Suprapubic skin (tissue), 4 donors: ENCODE measurements at regions not wholly inside any gene's neighbourhood (a gene's known extent, or its start where the extent isn't known, plus 50 kb on each side); places are given as distances from the start of the nearest gene placed in this dataset.

Experiments used
- POLR2A ChIP-seq, 2 donors: fragments of 450-650 bp; IDR thresholded peaks; one replicate each; pipeline ENCODE4 v1.6.1; 2017; ENCODE audit warnings: antibody characterized with exemption in 2 of 2, mild to moderate bottlenecking in 2 of 2, moderate library complexity in 2 of 2
- POLR2AphosphoS5 ChIP-seq, 3 donors: sonication (generic); formaldehyde crosslinking; IDR thresholded peaks; one replicate each; pipeline ENCODE4 v1.6.1; 2017; ENCODE audit warnings: antibody characterized with exemption in 3 of 3
- TF ChIP-seq, protein P1 (sequence below), 2 donors: fragments of 200-600 bp in 1 of 2; fragments of 450-650 bp in 1 of 2; sonication (generic) in 1 of 2; IDR thresholded peaks; one replicate each; pipeline ENCODE4 v1.5.1; 2016 to 2019; ENCODE audit warnings: antibody characterized with exemption in 2 of 2, mild to moderate bottlenecking in 1 of 2, moderate library complexity in 1 of 2

DNA sequence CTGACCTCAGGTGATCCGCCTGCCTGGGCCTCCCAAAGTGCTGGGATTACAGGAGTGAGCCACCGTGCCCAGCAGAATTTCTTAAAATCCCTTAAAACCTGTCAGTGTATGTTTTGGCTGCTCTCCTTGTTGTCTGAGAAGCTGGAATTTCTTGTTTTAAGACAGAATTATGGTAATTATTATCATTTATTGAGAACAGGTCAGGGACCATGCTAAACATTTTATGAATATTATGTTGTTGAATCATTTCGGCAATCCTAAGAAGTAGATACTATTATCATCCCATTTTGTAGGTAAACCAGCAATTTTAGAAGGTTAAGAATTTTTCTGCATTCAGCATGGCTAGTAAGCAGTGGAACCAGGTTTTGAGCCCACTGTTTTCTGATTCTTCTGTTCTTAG is 86.1 kb upstream of the AKIRIN2 start:
- TF ChIP-seq, protein P1, sequence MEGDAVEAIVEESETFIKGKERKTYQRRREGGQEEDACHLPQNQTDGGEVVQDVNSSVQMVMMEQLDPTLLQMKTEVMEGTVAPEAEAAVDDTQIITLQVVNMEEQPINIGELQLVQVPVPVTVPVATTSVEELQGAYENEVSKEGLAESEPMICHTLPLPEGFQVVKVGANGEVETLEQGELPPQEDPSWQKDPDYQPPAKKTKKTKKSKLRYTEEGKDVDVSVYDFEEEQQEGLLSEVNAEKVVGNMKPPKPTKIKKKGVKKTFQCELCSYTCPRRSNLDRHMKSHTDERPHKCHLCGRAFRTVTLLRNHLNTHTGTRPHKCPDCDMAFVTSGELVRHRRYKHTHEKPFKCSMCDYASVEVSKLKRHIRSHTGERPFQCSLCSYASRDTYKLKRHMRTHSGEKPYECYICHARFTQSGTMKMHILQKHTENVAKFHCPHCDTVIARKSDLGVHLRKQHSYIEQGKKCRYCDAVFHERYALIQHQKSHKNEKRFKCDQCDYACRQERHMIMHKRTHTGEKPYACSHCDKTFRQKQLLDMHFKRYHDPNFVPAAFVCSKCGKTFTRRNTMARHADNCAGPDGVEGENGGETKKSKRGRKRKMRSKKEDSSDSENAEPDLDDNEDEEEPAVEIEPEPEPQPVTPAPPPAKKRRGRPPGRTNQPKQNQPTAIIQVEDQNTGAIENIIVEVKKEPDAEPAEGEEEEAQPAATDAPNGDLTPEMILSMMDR (IDR thresholded peaks at IDR 0.05), result no peak
- TF ChIP-seq POLR2AphosphoS5 (IDR thresholded peaks at IDR 0.05) (no peak), POLR2A (IDR thresholded peaks at IDR 0.05) (no peak)
